Rectal smooth muscle tissue (tissue), 1 donor: ENCODE measurements at regions not wholly inside any gene's neighbourhood (a gene's known extent, or its start where the extent isn't known, plus 50 kb on each side); places are given as distances from the start of the nearest gene placed in this dataset.
"Not testable (repeated sequence)": the region's sequence is repeated elsewhere in the genome, so short reads cannot be mapped to it uniquely, and the experiment has no call there.

Source experiments
- H3K27ac ChIP-seq: one replicate; pipeline ENCODE4 v1.7.0; 2013; ENCODE audit warnings: low read depth, low read length, inconsistent platforms
- H3K27me3 ChIP-seq: one replicate; pipeline ENCODE4 v1.7.0; 2013; ENCODE audit warnings: low read length; ENCODE audit not compliant: control insufficient read depth, insufficient read depth
- H3K36me3 ChIP-seq: one replicate; pipeline ENCODE4 v1.7.0; 2013; ENCODE audit warnings: low read length; ENCODE audit not compliant: control insufficient read depth, insufficient read depth
- H3K4me1 ChIP-seq: one replicate; pipeline ENCODE4 v1.7.0; 2013; ENCODE audit warnings: low read length; ENCODE audit not compliant: control insufficient read depth, insufficient read depth
- H3K4me3 ChIP-seq: one replicate; pipeline ENCODE4 v1.7.0; 2013; ENCODE audit warnings: low read length
- H3K9ac ChIP-seq: one replicate; pipeline ENCODE4 v1.7.0; 2013; ENCODE audit warnings: low read length

- Histone ChIP-seq H3K9ac (no peak overlapping the region), H3K4me1 (no peaks in the 10 kb centered on the region), H3K27me3 (no peaks in the 10 kb centered on the region), H3K4me3 (no peak overlapping the region), H3K27ac (no peak overlapping the region), H3K36me3 (no peaks in the 10 kb centered on the region)
Measured at GRCh38 chr1:82141390-82141789, 340.7 kb downstream of the ADGRL2 start.

DNA sequence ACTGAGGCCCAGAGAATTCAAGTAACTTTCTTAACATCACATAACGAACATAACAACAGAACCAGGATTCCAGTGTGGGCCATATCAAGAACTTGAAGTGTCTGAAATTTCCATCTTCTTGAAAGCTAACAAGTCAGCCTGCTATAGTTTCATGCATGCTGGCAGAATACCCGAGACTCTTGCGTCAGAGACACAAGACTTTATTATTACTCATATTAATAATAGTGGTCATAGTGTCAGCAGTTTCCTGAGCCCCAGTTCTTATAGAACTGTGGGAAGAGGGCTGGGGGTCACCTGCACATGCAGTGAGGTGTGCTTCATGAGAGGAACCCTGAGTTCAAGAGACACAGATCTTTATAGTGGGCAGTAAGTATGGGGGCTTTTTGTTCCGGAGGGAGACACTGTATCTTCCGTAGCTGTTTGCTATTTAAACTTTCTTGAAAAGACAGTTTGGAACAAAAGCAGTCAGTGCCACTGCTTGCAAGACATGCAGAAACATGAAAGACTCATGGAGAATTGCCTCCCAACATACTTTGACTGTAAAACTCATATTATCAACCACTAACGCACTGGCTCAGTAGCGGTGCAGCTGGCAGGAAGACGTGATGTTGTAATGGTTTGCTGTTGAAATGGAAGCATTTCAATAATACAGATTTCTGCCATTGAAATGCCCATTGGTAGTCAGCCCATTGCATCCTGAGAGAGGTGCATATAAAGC lies 339.2 kb downstream of the ADGRL2 start:
- no peak overlapping the region for H3K27ac ChIP-seq
- no peaks in the 10 kb centered on the region for H3K4me1 ChIP-seq
- no peak overlapping the region for H3K9ac ChIP-seq
- no peaks in the 10 kb centered on the region for H3K36me3 ChIP-seq
- H3K4me3 ChIP-seq, result no peak overlapping the region
- no peaks in the 10 kb centered on the region for H3K27me3 ChIP-seq

- not testable (repeated sequence) for H3K27ac ChIP-seq, H3K4me1 ChIP-seq, H3K27me3 ChIP-seq, H3K36me3 ChIP-seq, H3K4me3 ChIP-seq, H3K9ac ChIP-seq
Measured at GRCh38 chr1:82136351-82136750, 335.6 kb downstream of the ADGRL2 start.

GRCh38 chr1:82125866-82126265 lies 325.1 kb downstream of the ADGRL2 start:
- H3K36me3 ChIP-seq, result no peaks in the 10 kb centered on the region
- H3K27ac ChIP-seq, result no peak overlapping the region
- H3K4me1 ChIP-seq, result no peaks in the 10 kb centered on the region
- H3K9ac ChIP-seq, result no peak overlapping the region
- H3K27me3 ChIP-seq, result no peaks in the 10 kb centered on the region
- no peak overlapping the region for H3K4me3 ChIP-seq

DNA sequence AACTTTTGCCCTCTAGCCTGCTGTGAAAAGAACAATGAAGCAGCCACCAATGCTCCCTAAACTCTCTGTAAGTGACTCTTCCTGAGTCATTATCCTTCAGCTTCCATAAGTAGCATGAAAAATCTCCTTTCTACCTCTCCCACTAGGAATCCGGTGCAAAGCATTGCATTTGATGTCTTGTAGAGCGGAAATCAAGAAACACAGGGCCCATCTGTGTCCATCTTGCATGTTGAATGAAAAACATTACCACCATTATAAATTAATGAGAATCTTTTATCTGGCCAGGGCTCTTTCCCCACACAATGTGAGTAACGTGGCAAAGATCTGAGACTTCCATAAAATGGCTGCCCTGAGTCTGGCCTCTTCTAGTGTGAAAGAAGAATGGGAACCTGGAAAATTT lies 324.4 kb downstream of the ADGRL2 start:
- Histone ChIP-seq H3K27me3 (no peaks in the 10 kb centered on the region), H3K4me1 (no peaks in the 10 kb centered on the region), H3K27ac (no peak overlapping the region), H3K9ac (no peak overlapping the region), H3K36me3 (no peaks in the 10 kb centered on the region), H3K4me3 (no peak overlapping the region)

GRCh38 chr1:82121421-82121820 lies 320.7 kb downstream of the ADGRL2 start:
- Histone ChIP-seq H3K27me3 (no peaks in the 10 kb centered on the region), H3K4me3 (no peak overlapping the region), H3K36me3 (no peaks in the 10 kb centered on the region), H3K9ac (no peak overlapping the region), H3K27ac (no peak overlapping the region), H3K4me1 (no peaks in the 10 kb centered on the region)

DNA sequence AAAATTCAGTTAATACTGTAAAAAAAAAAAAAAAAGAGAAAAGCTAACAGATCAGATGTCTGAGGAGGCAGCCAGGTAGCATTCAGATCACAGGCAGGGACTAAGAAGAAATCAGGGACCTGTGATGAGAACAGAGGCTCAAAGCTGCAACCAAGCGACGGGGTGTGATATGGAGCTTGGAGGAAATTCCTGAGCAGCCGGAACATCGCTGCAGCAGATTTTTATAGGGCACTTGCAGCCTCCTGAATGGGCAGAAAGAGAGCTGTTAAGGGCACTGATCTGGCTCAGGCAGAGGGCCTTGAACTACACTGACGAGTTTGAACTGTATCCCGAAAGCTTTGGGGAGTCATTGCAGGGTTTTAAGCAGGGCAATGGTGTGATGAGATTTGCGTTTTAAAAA lies 315.4 kb downstream of the ADGRL2 start:
- no peak overlapping the region for H3K9ac ChIP-seq
- no peaks in the 10 kb centered on the region for H3K4me1 ChIP-seq
- no peaks in the 10 kb centered on the region for H3K36me3 ChIP-seq
- no peak overlapping the region for H3K27ac ChIP-seq
- no peak overlapping the region for H3K4me3 ChIP-seq
- no peaks in the 10 kb centered on the region for H3K27me3 ChIP-seq

- H3K9ac ChIP-seq, result no peak overlapping the region
- H3K4me3 ChIP-seq, result no peak overlapping the region
- no peak overlapping the region for H3K27ac ChIP-seq
- no peaks in the 10 kb centered on the region for H3K4me1 ChIP-seq
- H3K36me3 ChIP-seq, result no peaks in the 10 kb centered on the region
- H3K27me3 ChIP-seq, result no peaks in the 10 kb centered on the region
Measured at GRCh38 chr1:82114887-82115286, 314.2 kb downstream of the ADGRL2 start.

DNA sequence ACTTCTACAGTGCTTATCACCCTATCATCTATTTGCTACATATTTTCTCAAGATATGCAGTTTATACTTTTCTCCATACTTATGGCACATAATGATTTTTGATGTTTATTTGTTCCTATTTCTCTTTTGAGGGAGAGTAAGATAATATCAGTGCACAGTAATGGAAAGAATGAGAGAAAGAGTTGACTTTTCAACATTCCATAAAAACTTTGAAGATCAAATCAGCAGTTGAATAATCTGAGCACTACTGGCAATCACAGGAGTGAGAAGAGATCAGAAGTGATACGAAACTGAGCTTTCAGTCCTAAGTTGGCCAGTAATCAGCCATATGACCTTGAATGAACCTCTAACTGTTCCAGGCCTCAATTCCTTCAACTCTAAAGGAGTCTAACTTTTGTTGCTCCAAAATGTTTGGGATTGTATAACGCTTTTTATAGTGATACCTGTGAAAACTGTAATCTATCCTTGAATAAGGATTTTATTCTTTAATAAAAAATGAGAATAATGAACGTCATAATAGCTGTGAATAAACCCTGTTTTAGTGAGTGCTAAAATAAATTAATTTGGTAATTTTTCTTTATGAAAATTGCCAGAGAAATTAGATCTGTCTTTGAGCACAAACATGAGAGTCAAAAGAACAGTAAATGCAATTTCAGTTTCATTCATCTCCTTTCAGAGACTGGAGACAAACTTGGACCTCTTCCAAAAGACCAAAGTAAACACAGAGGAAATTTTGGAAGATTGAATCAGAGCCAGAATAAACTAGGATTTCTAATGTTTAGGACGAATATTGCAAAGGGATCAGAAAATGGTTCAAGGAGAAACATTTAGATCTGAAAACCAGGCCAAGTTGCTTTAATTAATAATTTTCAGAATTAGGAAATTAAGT lies 309.9 kb downstream of the ADGRL2 start:
- H3K9ac ChIP-seq, result no peak overlapping the region
- H3K27ac ChIP-seq, result no peak overlapping the region
- H3K27me3 ChIP-seq, result no peaks in the 10 kb centered on the region
- H3K4me3 ChIP-seq, result no peak overlapping the region
- no peaks in the 10 kb centered on the region for H3K36me3 ChIP-seq
- no peaks in the 10 kb centered on the region for H3K4me1 ChIP-seq

GRCh38 chr1:82108843-82109242 lies 308.1 kb downstream of the ADGRL2 start:
- H3K4me3 ChIP-seq, result no peak overlapping the region
- no peaks in the 10 kb centered on the region for H3K36me3 ChIP-seq
- H3K9ac ChIP-seq, result no peak overlapping the region
- no peaks in the 10 kb centered on the region for H3K27me3 ChIP-seq
- H3K4me1 ChIP-seq, result no peaks in the 10 kb centered on the region
- H3K27ac ChIP-seq, result no peak overlapping the region

DNA sequence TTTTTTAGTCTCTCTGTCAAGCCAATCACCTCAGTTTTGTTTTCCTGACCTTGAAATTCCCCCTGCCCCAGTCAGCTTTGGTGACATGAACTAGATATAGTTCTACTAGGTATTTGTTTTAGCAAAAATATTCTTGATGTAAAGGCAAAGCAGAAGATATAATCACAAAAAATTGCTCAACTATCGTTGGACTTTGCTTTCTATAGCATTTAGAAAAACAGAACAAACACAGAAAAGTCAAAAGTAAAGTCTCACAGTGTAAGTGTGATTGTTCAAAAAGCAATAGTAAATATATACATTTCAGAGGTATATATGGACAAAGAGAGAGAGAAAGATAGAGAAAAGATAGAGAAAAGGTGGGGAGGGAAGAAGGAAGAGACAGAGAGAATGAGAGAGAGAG lies 305.9 kb downstream of the ADGRL2 start:
- H3K4me1 ChIP-seq, result no peaks in the 10 kb centered on the region
- no peaks in the 10 kb centered on the region for H3K36me3 ChIP-seq
- H3K9ac ChIP-seq, result no peak overlapping the region
- no peak overlapping the region for H3K4me3 ChIP-seq
- no peaks in the 10 kb centered on the region for H3K27me3 ChIP-seq
- H3K27ac ChIP-seq, result no peak overlapping the region

- Histone ChIP-seq H3K36me3 (no peaks in the 10 kb centered on the region), H3K4me3 (no peak overlapping the region), H3K4me1 (no peaks in the 10 kb centered on the region), H3K27me3 (no peaks in the 10 kb centered on the region), H3K9ac (no peak overlapping the region), H3K27ac (no peak overlapping the region)
Measured at GRCh38 chr1:82099170-82099569, 298.4 kb downstream of the ADGRL2 start.

DNA sequence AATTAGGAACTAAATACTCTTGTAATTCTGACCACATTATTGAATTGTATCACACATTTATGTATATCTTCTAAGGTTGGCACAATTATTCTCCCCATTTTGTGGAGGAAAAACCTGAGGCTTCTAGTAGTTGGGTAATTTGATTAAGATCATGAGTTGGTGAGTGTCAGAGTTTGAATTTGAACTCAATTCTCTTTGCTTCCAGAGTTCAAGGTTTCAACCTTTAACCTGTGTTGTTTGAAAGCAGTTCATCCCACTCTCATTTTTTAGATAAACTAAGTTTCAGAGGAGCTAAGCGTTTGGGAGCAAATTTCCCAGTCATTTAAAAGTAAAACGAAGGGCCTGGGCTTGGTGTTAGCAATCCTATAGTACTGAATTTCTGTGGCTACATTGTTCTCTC lies 293.4 kb downstream of the ADGRL2 start:
- no peak overlapping the region for H3K4me3 ChIP-seq
- no peak overlapping the region for H3K9ac ChIP-seq

More for the DNA sequence above, 293.4 kb downstream of the ADGRL2 start:
- Histone ChIP-seq H3K36me3 (no peaks in the 10 kb centered on the region), H3K4me1 (no peaks in the 10 kb centered on the region), H3K27ac (no peak overlapping the region), H3K27me3 (no peaks in the 10 kb centered on the region)
